GM12878 (cell line): ENCODE measurements at regions not wholly inside any gene's neighbourhood (a gene's known extent, or its start where the extent isn't known, plus 50 kb on each side); places are given as distances from the start of the nearest gene placed in this dataset.

Experiments
- ATAC-seq: fragments of 200-7000 bp; cut with Tn5 transposase; 3 replicates; pipeline ENCODE4 v1.9.1; 2020; ENCODE audit warnings: mild to moderate bottlenecking, moderate library complexity
- BruUV-seq: library from RNA; stranded (reverse); fragments of 400-500 nt; replicated peaks from 2 replicates; lab custom pipeline; 2021; lab: Mats Ljungman, UMichigan
- CTCF ChIA-PET: fragments of 300-600 bp; sonication (Branson Sonifier 250); formaldehyde crosslinking; extraction: SDS; loops from one replicate; lab custom pipeline; 2021; ENCODE audit warnings: inconsistent platforms; lab: Yijun Ruan, JAX
- POLR2A ChIA-PET: fragments of 350-600 bp; formaldehyde crosslinking; extraction: SDS; loops from one replicate; lab custom pipeline; 2021; ENCODE audit warnings: inconsistent platforms; lab: Charles Lee
- RAD21 ChIA-PET: fragments of 300-600 bp; sonication (Branson Sonifier 250); formaldehyde crosslinking; loops from one replicate; lab custom pipeline; 2023; ENCODE audit warnings: antibody characterized with exemption; ENCODE audit not compliant: unreplicated experiment; lab: Charles Lee
- SMC1A ChIA-PET: fragments of 300-600 bp; sonication (Branson Sonifier 250); formaldehyde crosslinking; loops from one replicate; lab custom pipeline; 2023; ENCODE audit not compliant: unreplicated experiment, uncharacterized antibody; lab: Charles Lee
- DNase-seq: peaks from one replicate; pipeline ENCODE4 v3.0.0-alpha.2; 2011; ENCODE audit warnings: low read depth, low spot score
- FAIRE-seq: peaks from 3 replicates; lab custom pipeline; 2011; peaks lifted over from hg19 to GRCh38; lab: Jason Lieb, UNC
- H2AFZ ChIP-seq: 2 replicates; pipeline ENCODE4 v1.6.0; 2011; ENCODE audit warnings: low read depth, low read length, control low read depth; ENCODE audit not compliant: control insufficient read depth
- H3K27ac ChIP-seq: 2 replicates; pipeline ENCODE4 v1.5.1; 2011; ENCODE audit warnings: control low read depth; ENCODE audit not compliant: control insufficient read depth, insufficient read depth
- H3K27me3 ChIP-seq, 2 experiments: replicated peaks in 1 of 2; 2 replicates each; pipeline versions ENCODE4 v1.6.0 to v1.6.1; 2011; ENCODE audit warnings: low read length in 1 of 2; ENCODE audit not compliant: control insufficient read depth in 2 of 2, insufficient read depth in 2 of 2
- H3K36me3 ChIP-seq, 2 experiments: 2 replicates each; pipeline ENCODE4 v1.5.1; 2011; ENCODE audit warnings: low read length in 1 of 2; ENCODE audit not compliant: control insufficient read depth in 2 of 2, insufficient read depth in 2 of 2
- H3K4me1 ChIP-seq: 2 replicates; pipeline ENCODE4 v1.6.1; 2011; ENCODE audit warnings: mild to moderate bottlenecking, low read length, moderate library complexity, mixed read lengths; ENCODE audit not compliant: control insufficient read depth, insufficient read depth
- H3K4me2 ChIP-seq: 2 replicates; pipeline ENCODE4 v1.6.0; 2011; ENCODE audit warnings: control low read depth; ENCODE audit not compliant: control insufficient read depth, insufficient read depth
- H3K4me3 ChIP-seq: fragments of 200-600 bp; sonication (generic); 2 replicates; pipeline ENCODE4 v1.5.1; 2016
- H3K79me2 ChIP-seq: 2 replicates; pipeline ENCODE4 v1.6.0; 2011; ENCODE audit warnings: low read length; ENCODE audit not compliant: control insufficient read depth, insufficient read depth
- H3K9ac ChIP-seq: 2 replicates; pipeline ENCODE4 v1.8.0; 2011; ENCODE audit warnings: low read length, control low read depth, mixed read lengths; ENCODE audit not compliant: control insufficient read depth, insufficient read depth
- H3K9me3 ChIP-seq: replicated peaks from 3 replicates; pipeline ENCODE4 v1.5.1; 2011; ENCODE audit warnings: mild to moderate bottlenecking, low read length; ENCODE audit not compliant: control insufficient read depth, insufficient read depth
- H4K20me1 ChIP-seq: 2 replicates; pipeline ENCODE4 v1.6.0; 2011; ENCODE audit not compliant: control insufficient read depth, insufficient read depth
- BMI1 ChIP-seq: fragments of 450-650 bp; IDR thresholded peaks from 2 replicates; pipeline ENCODE4 v1.6.1; 2016; ENCODE audit warnings: mild to moderate bottlenecking, moderate library complexity, borderline replicate concordance
- CEBPZ ChIP-seq: fragments of 150-350 bp; IDR thresholded peaks from 2 replicates; pipeline ENCODE4 v1.6.1; 2016; ENCODE audit warnings: low read depth, low read length
- CHD2 ChIP-seq: IDR thresholded peaks from 2 replicates; pipeline ENCODE4 v1.6.1; 2011; ENCODE audit warnings: low read depth, low read length, improper control_type of control experiment, borderline replicate concordance
- EED ChIP-seq: sonication (generic); IDR thresholded peaks from 2 replicates; pipeline ENCODE4 v1.6.1; 2016; ENCODE audit warnings: antibody characterized with exemption, low read depth
- EP300 ChIP-seq, 2 experiments: fragments of 150-350 bp in 1 of 2; IDR thresholded peaks; 2 replicates each; pipeline ENCODE4 v1.6.1; 2011 to 2012; ENCODE audit warnings: low read depth in 2 of 2, low read length in 2 of 2, borderline replicate concordance in 1 of 2, improper control_type of control experiment in 1 of 2, inconsistent platforms in 1 of 2; ENCODE audit not compliant: control insufficient read depth in 1 of 2
- IRF4 ChIP-seq: IDR thresholded peaks from 2 replicates; pipeline ENCODE4 v1.6.1; 2011; ENCODE audit warnings: low read depth, low read length
- KDM1A ChIP-seq: fragments of 200-600 bp; sonication (generic); IDR thresholded peaks from 2 replicates; pipeline ENCODE4 v1.6.1; 2016; ENCODE audit warnings: borderline replicate concordance
- NFXL1 ChIP-seq: fragments of 450-650 bp; IDR thresholded peaks from 2 replicates; pipeline ENCODE4 v1.6.1; 2017; ENCODE audit warnings: antibody characterized with exemption, mild to moderate bottlenecking, borderline replicate concordance
- TBL1XR1 ChIP-seq: IDR thresholded peaks from 2 replicates; pipeline ENCODE4 v1.6.1; 2012; ENCODE audit warnings: low read depth, low read length, improper control_type of control experiment
- WGBS: methylation state at CpG from one replicate; pipeline ENCODE4 v1.1.6; 2016; ENCODE audit warnings: low lambda C conversion rate; ENCODE audit not compliant: insufficient replicate concordance, insufficient coverage; ENCODE audit errors: missing lambda C conversion rate; 5-methylcytosine and 5-hydroxymethylcytosine counted together
- in situ Hi-C: fragments of 300-500 bp; cut with MboI; formaldehyde crosslinking; loops from 9 replicates; pipeline ENCODE4 v1.14.3; 2018; ENCODE audit warnings: mixed read lengths
- intact Hi-C: fragments of 100-400 bp; cut with micrococcal nuclease; formaldehyde crosslinking; loops from one replicate; pipeline ENCODE4 v1.14.2; 2022; ENCODE audit not compliant: unreplicated experiment
- TF ChIP-seq, protein P1 (sequence below): IDR thresholded peaks from 2 replicates; pipeline ENCODE4 v1.6.1; 2011; ENCODE audit warnings: borderline replicate concordance, low read depth, mild to moderate bottlenecking, moderate library complexity, low read length; ENCODE audit not compliant: insufficient read depth, poor library complexity, severe bottlenecking

DNA sequence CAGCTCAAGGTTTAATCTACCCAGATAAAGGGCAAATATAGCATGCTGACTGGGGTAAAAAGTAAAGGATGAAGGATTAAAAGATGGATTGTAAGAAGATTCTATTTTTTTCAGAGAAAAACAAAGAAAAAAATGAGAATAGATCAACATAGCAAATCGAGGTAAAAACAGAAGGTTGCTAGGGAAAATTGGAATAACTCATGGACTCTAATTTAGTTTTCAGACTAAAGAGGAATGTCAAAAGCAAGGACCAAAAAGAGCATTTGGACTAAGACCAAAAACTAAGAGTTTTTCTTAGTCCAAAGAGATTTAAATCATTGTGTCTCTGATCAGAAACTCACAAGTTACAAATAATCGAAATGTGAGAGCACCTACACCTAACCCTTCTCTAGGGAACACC, 250.7 kb upstream of the PTPRD start:
- Histone ChIP-seq H3K9ac (no peak overlapping the region), H3K36me3 (no peaks in the 10 kb centered on the region), H3K27ac (no peak overlapping the region), H3K4me1 (no peaks in the 10 kb centered on the region), H3K79me2 (no peaks in the 10 kb centered on the region), H3K9me3 (no peaks in the 10 kb centered on the region), H3K4me2 (no peak overlapping the region), H3K4me3 (no peak overlapping the region), H3K27me3 (no peaks in the 10 kb centered on the region), H2AFZ (no peak overlapping the region), H4K20me1 (no peaks in the 10 kb centered on the region)
- RAD21 ChIA-PET = no interaction called here
- DNase-seq (no peak), FAIRE-seq (no peak), ATAC-seq (no peak)
- intact Hi-C loops (no loop called here), in situ Hi-C loops (no loop called here)
- POLR2A ChIA-PET = no interaction called here
- SMC1A ChIA-PET = no interaction called here
- CTCF ChIA-PET = no interaction called here
- TF ChIP-seq, protein P1, sequence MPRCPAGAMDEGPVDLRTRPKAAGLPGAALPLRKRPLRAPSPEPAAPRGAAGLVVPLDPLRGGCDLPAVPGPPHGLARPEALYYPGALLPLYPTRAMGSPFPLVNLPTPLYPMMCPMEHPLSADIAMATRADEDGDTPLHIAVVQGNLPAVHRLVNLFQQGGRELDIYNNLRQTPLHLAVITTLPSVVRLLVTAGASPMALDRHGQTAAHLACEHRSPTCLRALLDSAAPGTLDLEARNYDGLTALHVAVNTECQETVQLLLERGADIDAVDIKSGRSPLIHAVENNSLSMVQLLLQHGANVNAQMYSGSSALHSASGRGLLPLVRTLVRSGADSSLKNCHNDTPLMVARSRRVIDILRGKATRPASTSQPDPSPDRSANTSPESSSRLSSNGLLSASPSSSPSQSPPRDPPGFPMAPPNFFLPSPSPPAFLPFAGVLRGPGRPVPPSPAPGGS = no peak
- no peak for TF ChIP-seq CHD2
- 2% methylated on average over 2 of the region's 2 CpGs for WGBS
- no TSS peak for BruUV-seq

DNA sequence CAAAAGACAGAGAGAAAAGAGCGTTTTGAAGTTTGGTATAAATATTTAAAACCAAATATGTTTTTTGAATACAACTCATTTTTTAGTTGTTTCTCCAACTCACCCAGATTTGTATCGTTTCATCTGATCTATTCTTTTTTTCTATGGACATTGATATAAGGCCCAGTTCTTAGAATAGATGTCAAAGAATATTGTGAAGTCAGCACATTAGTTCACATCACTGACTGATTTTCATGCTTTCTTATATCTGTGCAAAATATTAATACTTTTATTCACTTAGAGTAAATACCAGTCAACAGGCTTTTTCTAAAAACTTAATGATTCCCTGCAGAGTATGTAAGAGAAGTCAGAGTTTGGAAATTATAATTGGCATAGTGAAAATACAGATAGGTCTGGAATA, 254.4 kb upstream of the PTPRD start:
- Histone ChIP-seq H3K4me2 (no peak overlapping the region), H3K27ac (no peak overlapping the region), H3K9ac (no peak overlapping the region), H2AFZ (no peak overlapping the region), H3K9me3 (no peaks in the 10 kb centered on the region), H3K79me2 (no peaks in the 10 kb centered on the region), H3K4me1 (no peaks in the 10 kb centered on the region), H3K4me3 (no peak overlapping the region), H3K36me3 (no peaks in the 10 kb centered on the region), H3K27me3 (no peaks in the 10 kb centered on the region), H4K20me1 (no peaks in the 10 kb centered on the region)
- ChIA-PET RAD21 (no interaction called here), CTCF (no interaction called here), SMC1A (no interaction called here), POLR2A (no interaction called here)
- no peak for ATAC-seq
- 3% methylated on average over 2 of the region's 2 CpGs for WGBS
- no TSS peak for BruUV-seq
- DNase-seq = no peak
- FAIRE-seq = no peak
- intact Hi-C loops = no loop called here
- in situ Hi-C loops = no loop called here
- TF ChIP-seq IRF4 = no peak
- TF ChIP-seq EP300 (IDR thresholded peaks at IDR 0.05; ENCODE audit: borderline replicate concordance in 1 of 2, control insufficient read depth in 1 of 2, low read depth in 2 of 2, low read length in 2 of 2) = no peak
- no peak for TF ChIP-seq NFXL1
- no peak for TF ChIP-seq EED
- no peak for TF ChIP-seq TBL1XR1
- TF ChIP-seq BMI1 = no peak
- no peak for TF ChIP-seq CEBPZ
- TF ChIP-seq KDM1A = no peak
